HT-29 (cell line): ENCODE measurements at regions not wholly inside any gene's neighbourhood (a gene's known extent, or its start where the extent isn't known, plus 50 kb on each side); places are given as distances from the start of the nearest gene placed in this dataset. TPM values are rescaled to one million over a fixed set of nuclear protein-coding genes. Genes with fewer than 3 reads are reported as not detected.
"Not testable (repeated sequence)": the region's sequence is repeated elsewhere in the genome, so short reads cannot be mapped to it uniquely, and the experiment has no call there.

Experiments
- DNase-seq: peaks from one replicate; pipeline ENCODE4 v3.0.0-alpha.2; 2015; ENCODE audit warnings: low spot score
- small RNA-seq: library from RNA; depleted of rRNA; stranded (forward); fragments of <200 nt; gene quantifications from one replicate; pipeline ENCODE3, GENCODE V24; 2014

- DNase-seq = not testable (repeated sequence)
Observed at GRCh38 chr6:84821314-84821713, 56.9 kb upstream of the TBX18 start.

GRCh38 chr6:84816741-84817140, 52.3 kb upstream of the TBX18 start:
- no peak for DNase-seq

DNA sequence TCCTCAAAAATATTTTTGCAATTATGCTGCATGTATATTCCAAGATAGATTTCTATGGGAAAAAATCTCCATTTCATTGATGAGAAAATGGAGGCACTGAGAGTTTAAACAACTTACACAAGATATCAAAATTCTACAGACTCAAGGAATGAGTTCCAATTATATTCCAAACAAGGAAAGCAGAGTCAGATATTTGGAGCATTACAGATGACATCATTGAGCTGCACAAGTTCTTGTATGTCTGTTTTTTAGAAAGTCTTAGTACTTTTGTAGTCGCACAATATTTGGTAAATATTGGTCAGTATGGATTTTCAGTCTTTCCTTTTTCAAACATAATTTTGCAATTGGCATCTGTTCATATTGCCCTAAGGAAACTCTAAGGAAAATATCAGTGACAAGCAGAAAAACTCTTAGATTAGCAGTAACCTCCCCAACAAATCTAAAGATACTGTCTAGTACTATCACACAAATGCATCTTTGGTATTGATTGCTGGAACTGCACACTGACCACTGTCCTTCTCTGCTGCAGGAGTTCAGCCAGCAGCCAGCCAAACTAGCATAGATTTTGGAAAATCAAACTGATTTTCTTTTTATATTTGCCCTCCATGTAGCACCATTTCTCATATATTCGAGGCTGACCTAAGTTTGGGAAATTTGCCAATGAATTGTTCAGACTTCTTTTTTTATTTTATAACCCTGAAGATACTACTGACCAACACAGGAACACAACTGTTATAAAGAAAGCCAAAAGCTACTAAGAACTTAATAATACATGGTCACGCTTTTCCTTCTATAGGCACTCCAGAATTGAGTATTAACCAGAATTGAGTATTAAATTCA, 51.7 kb upstream of the TBX18 start:
- no peak for DNase-seq

Small RNA genes lying in the stretch of these regions (small RNA-seq; reads per million reads assigned to genes)
- gene AL109941.1 = not detected
